ENCODE measurements at regions not wholly inside any gene's neighbourhood (a gene's known extent, or its start where the extent isn't known, plus 50 kb on each side); places are given as distances from the start of the nearest gene placed in this dataset.

DNA sequence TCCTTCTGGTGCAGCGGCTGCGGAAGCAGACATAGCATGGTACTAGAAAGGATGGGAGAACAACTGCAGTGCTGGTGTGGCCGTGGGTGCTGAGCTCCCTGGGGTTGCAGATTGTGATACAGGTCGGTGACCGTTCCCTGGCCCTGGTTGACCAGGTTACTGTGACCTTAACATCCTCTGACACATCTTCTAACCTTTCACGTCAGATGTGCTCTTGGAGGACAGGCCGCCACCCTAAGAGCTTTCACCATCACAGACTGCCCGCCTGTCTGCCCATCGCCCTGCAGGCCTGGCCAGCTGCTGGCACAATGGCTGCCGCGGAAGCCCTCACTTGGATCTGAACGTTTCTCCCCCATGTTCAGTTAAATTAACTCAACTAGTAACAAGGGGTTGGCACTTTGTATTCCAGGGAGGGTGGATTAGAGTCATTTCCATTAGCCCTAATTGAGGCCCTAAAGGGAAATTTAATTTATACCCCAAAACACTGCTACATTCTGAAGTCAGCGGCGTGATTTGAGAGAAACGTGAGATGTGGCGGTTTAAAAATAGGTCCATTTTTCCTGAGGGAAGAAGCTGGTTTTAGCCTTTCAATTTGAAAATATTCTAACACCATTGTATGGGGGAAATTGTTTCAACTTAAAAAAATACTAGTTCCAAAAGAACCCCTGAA lies 443.9 kb upstream of the CDH4 start:
- POLR2A ChIA-PET (ENCODE audit: partially characterized antibody) = no interaction called here
- no peak overlapping the region for H2AFZ ChIP-seq (ENCODE audit: low read length)

More for the DNA sequence above, 443.9 kb upstream of the CDH4 start:
- H4K8ac ChIP-seq (ENCODE audit: extremely low read depth, insufficient read depth, low read length) = no peak overlapping the region
- H3K9ac ChIP-seq (replicated peaks in 1 of 4; ENCODE audit: extremely low read depth in 1 of 4, low read depth in 3 of 4, low read length in 3 of 4) = no peak overlapping the region
- no peaks in the 10 kb centered on the region for H3K23me2 ChIP-seq (ENCODE audit: low read depth, low read length)
- no peak overlapping the region for H2BK5ac ChIP-seq (ENCODE audit: low read depth, low read length)
- no peak overlapping the region for H3K4me3 ChIP-seq (ENCODE audit: extremely low read depth in 1 of 4, insufficient read depth in 2 of 4, low read depth in 3 of 4, low read length in 4 of 4)
- H2BK15ac ChIP-seq (ENCODE audit: low read length) = peak overlapping the region; percentile 25; the same call in 1 of the 2 replicates
- H2BK120ac ChIP-seq (replicated peaks; ENCODE audit: low read depth, low read length) = no peak overlapping the region
- no peaks in the 10 kb centered on the region for H3K36me3 ChIP-seq (ENCODE audit: control insufficient read depth in 2 of 4, insufficient read depth in 4 of 4, low read length in 3 of 4)
- H3K14ac ChIP-seq (ENCODE audit: insufficient read length) = no peak overlapping the region
- H4K20me1 ChIP-seq (replicated peaks in 1 of 2; ENCODE audit: control insufficient read depth in 1 of 2, insufficient read depth in 2 of 2, low read length in 2 of 2) = no peaks in the 10 kb centered on the region
- H3K4ac ChIP-seq (replicated peaks; ENCODE audit: insufficient read length, low read depth, low read length) = no peak overlapping the region
- peaks cover 6 to 12% (median 7%) of the 10 kb centered on the region in 4 experiments for H3K4me1 ChIP-seq (replicated peaks in 1 of 4; ENCODE audit: control insufficient read depth in 3 of 4, insufficient read depth in 4 of 4, low read length in 3 of 4)
- H3K9me3 ChIP-seq (ENCODE audit: insufficient read depth in 2 of 2, low read depth in 1 of 2, low read length in 1 of 2) = peaks cover 6 to 8% of the 10 kb centered on the region in 2 experiments
- no peak for TF ChIP-seq TAF7 (optimal IDR thresholded peaks at IDR 0.05; ENCODE audit: borderline replicate concordance, low read depth, low read length)
- no peak overlapping the region for H4K91ac ChIP-seq (replicated peaks; ENCODE audit: insufficient read length, low read length)
- H3K18ac ChIP-seq (ENCODE audit: extremely low read depth, low read length) = no peak overlapping the region
- H2BK20ac ChIP-seq (ENCODE audit: low read length) = no peak overlapping the region
- H3K79me1 ChIP-seq (ENCODE audit: low read depth, low read length) = no peaks in the 10 kb centered on the region
- H3K23ac ChIP-seq (ENCODE audit: insufficient read length) = no peak overlapping the region
- DNase-seq (ENCODE audit: low read depth in 1 of 2, low spot score in 2 of 2) (no peak), FAIRE-seq (no peak)
- H2AK5ac ChIP-seq (ENCODE audit: low read depth, low read length) = peak overlapping the region; percentile 9; the same call in 1 of the 2 replicates
- no peaks in the 10 kb centered on the region for H3K27me3 ChIP-seq (replicated peaks in 1 of 4; ENCODE audit: control insufficient read depth in 3 of 4, extremely low read depth in 1 of 4, insufficient read depth in 3 of 4, low read length in 3 of 4)
- H3K4me2 ChIP-seq (ENCODE audit: insufficient read depth in 1 of 2, low read depth in 2 of 2, low read length in 2 of 2) = no peak overlapping the region
- H4K5ac ChIP-seq (ENCODE audit: insufficient read length, low read depth, low read length) = no peak overlapping the region
- CTCF ChIA-PET (ENCODE audit: partially characterized antibody) = interaction anchor here (0.6 kb wide), 1 partner anchor 40 kb away, joined by 3 read pairs; no protein-coding TSS in a partner anchor
- no peak overlapping the region for H3K56ac ChIP-seq (replicated peaks; ENCODE audit: insufficient read length, low read depth, low read length)
- 94% methylated on average over 16 of the region's 16 CpGs; no CpG with 5 or more reads in 1 of the 2 experiments for WGBS, 2 experiments (ENCODE audit: extremely low coverage in 1 of 2, insufficient coverage in 1 of 2, insufficient read length in 1 of 2, insufficient replicate concordance in 2 of 2, low coverage in 1 of 2, low lambda C conversion rate in 2 of 2, missing lambda C conversion rate in 1 of 2)
- H3K27ac ChIP-seq (ENCODE audit: low read depth, low read length) = no peak overlapping the region
- H2BK12ac ChIP-seq (ENCODE audit: low read depth, low read length) = no peak overlapping the region; the same call in 1 of the 2 replicates
- H3K79me2 ChIP-seq (ENCODE audit: control insufficient read depth in 1 of 2, insufficient read depth in 2 of 2, low read length in 2 of 2) = no peaks in the 10 kb centered on the region

Data from H1 (cell line).